SK-N-DZ (cell line): ENCODE measurements at regions not wholly inside any gene's neighbourhood (a gene's known extent, or its start where the extent isn't known, plus 50 kb on each side); places are given as distances from the start of the nearest gene placed in this dataset.
"Not testable (repeated sequence)": the region's sequence is repeated elsewhere in the genome, so short reads cannot be mapped to it uniquely, and the experiment has no call there.

Experiments used
- DNase-seq: peaks from one replicate; pipeline ENCODE4 v3.0.0-alpha.2; 2015; ENCODE audit warnings: low spot score

DNA sequence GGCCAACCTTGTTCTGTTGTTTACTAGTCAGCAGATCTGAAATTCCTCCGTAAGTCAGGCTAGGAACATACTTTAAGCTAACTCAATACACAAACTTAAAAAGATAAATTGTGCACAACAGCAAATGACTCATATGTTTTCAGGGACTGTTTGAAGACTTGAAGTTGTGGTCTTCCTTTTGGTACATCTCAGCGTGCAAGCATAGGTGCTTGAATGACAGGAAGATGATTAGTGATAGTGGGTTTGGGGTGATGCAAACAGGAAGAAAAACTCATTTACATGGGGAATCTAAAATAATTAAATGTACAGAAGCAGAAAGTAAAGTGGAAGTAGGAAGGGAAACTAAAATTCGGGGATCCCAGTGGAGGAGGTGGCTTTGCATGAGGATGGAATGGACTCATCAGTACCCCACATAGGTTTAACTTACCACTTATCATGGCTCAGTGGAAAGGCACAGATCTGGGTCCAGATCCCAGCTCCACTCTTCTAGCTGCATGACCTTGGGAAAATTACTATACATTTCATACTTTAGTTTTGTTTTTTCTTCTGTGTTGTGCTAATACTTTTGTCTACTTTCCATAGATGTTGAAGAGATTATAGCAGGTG is 122.3 kb downstream of the XCL2 start:
- no peak for DNase-seq

GRCh38 chr1:168420177-168420576 is 123.6 kb downstream of the XCL2 start:
- no peak for DNase-seq

GRCh38 chr1:168419736-168420135 is 124.1 kb downstream of the XCL2 start:
- DNase-seq, result no peak

GRCh38 chr1:168416220-168416619 is 127.6 kb downstream of the XCL2 start:
- DNase-seq, result no peak

- DNase-seq, result no peak
These were observed 128.9 kb downstream of the XCL2 start for GRCh38 chr1:168414914-168415313.

DNA sequence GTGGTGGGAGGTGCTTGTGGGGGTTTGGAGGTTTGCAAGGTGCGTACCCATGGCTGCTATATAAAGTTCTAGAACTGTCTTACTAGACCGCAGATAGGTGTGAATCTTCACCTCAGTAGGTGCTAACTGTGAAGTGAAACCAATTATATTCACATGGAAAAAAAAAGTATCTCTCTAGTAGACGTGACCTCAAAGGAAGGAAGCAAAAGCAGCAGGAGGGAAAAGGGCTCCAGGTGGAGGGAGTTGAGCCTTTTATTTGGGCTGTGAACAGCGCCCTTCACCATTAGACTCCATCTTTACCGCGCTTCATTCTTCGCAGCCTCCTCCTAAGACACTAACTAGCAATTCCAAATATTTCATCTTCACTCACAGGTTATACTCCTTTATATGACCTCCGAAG is 129.8 kb downstream of the TBX19 start:
- DNase-seq, result no peak

- DNase-seq, result no peak
These were observed 128.2 kb downstream of the TBX19 start for GRCh38 chr1:168408884-168409283.

GRCh38 chr1:168408539-168408865 is 127.8 kb downstream of the TBX19 start:
- DNase-seq, result no peak

- no peak for DNase-seq
These were observed 127.3 kb downstream of the TBX19 start for GRCh38 chr1:168407832-168408538.

- DNase-seq, result no peak
These were observed 125.4 kb downstream of the TBX19 start for GRCh38 chr1:168405906-168406549.

GRCh38 chr1:168403140-168403539 is 122.5 kb downstream of the TBX19 start:
- DNase-seq, result no peak

- DNase-seq, result not testable (repeated sequence)
These were observed 121.8 kb downstream of the TBX19 start for GRCh38 chr1:168402466-168402865.

DNA sequence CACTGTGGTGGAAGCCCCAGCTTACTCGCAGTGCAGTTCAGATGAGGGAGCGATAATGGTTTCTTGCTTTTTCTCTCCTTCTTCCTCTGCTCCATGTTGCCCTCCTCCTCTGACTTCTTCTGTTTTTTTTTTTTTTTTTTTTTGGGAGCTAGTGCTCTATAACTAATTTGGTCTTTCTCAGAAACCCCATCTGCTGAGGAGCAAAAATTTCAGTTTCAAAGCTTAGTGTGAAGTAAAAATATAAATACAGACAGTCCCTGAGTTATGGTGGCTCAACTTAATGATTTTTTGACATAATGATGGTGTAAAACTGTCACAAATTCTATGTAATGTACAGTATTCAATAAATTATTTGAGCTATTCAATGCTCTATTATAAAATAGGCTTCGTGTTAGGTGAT is 120.7 kb downstream of the TBX19 start:
- no peak for DNase-seq

DNA sequence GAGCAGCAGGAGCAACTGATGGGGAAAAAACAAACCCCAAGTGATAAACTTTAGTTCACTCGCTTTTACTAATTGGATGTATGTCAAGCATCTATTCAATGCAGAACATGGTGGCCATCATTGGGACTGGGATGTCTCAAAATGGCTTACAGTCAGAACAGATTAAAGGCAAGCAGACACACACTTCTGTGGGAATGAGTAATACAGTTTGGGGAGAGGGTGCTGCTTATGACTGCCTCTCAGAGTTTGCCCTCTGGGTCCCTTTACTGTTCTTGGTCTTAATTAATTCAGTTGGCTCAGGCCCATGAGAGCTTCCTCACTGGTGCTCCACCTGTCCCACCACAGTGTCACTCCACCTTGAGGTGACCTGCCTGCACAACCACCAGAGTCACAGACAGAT is 119.5 kb downstream of the TBX19 start:
- no peak for DNase-seq

- no peak for DNase-seq
These were observed 117.1 kb downstream of the TBX19 start for GRCh38 chr1:168397806-168398205.

DNA sequence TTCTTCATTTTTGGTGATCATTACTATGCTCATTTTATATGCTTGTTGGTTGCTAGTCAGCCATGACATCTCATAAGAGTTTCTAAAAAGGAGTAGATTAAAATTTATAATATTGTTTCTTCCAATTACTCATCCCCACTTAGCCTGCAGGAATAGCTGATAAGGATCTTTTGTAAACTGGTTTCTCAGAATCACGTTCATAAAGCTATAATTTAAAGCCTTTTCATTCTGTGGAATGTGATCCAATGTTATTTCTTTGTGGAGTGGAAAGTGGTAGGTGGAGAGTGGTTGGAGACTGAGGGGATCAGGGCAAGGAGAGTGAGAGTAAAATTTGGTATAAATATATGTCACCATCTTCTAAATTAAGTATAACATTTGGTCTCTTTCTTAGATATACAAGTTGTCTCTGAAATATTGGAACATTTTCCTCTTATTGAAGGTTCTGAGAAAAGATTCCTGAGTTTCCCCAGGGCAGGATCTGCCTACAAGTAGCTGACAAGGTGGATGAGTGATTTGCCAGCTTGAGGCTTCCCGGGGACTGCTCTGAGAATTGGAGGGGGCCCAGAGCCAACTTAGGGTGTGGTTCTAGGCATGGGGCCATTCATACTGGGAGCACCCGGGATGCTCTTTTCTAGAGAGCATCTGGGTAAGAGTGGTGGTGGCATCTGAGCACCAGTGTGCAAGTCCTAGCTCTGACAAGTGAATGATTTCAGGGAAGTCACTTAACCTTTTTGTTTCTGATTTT is 116.4 kb downstream of the TBX19 start:
- DNase-seq, result no peak

DNA sequence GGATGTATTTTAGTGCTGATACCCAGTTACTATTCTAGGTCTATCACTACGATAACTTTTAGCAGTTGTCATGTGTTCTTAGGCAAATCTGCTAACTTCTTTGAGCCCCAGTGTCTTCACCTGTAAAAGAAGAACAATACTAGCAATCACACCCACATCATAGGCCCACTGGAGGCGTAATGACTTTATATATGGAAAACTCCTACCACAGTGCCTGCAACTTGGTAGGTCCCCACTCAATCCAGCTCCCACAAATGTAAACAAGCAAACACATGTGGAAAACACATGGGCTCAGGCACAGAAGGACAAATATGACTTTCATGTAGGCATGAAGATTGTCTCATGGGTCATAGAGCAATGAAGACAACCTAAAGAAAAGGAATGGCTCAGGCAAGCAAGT is 115.8 kb downstream of the TBX19 start:
- DNase-seq, result no peak

- DNase-seq, result no peak
These were observed 114.2 kb downstream of the TBX19 start for GRCh38 chr1:168394858-168395257.

- no peak for DNase-seq
These were observed 112.4 kb downstream of the TBX19 start for GRCh38 chr1:168392958-168393549.

GRCh38 chr1:168391851-168392681 is 111.4 kb downstream of the TBX19 start:
- DNase-seq, result no peak

- no peak for DNase-seq
These were observed 109.6 kb downstream of the TBX19 start for GRCh38 chr1:168390271-168390670.
